Dedifferentiated amniotic fluid mesenchymal stem cell (primary cell): ENCODE measurements at regions not wholly inside any gene's neighbourhood (a gene's known extent, or its start where the extent isn't known, plus 50 kb on each side); places are given as distances from the start of the nearest gene placed in this dataset.

ENCODE experiments used
- DNase-seq: peaks from one replicate; pipeline ENCODE4 v3.0.0-alpha.2; 2016; ENCODE audit errors: extremely low spot score

GRCh38 chr13:104006625-104007075 is 940.4 kb upstream of the SLC10A2 start:
- DNase-seq: no peak

GRCh38 chr13:104004572-104004971 is 938.4 kb upstream of the SLC10A2 start:
- no peak for DNase-seq

DNA sequence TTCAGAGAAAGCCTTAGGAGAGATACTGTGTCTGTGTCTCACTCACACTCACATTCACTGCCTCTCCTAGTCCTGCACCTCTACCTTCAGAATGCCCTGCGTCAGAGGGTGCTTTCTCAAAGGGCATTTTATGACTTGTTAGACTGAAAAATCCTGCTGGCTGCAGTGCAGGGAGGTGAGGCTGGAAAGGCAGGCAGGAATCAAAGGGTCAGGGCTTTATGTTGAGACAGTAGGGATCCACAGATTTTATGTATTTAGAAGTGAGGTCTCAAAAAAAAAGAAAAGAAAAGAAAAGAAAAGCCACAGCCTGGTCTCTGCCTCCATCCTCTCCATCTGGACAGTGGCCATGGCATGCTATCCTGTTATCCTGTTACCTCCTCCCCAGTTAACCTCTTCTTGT is 936.0 kb upstream of the SLC10A2 start:
- no peak for DNase-seq

DNA sequence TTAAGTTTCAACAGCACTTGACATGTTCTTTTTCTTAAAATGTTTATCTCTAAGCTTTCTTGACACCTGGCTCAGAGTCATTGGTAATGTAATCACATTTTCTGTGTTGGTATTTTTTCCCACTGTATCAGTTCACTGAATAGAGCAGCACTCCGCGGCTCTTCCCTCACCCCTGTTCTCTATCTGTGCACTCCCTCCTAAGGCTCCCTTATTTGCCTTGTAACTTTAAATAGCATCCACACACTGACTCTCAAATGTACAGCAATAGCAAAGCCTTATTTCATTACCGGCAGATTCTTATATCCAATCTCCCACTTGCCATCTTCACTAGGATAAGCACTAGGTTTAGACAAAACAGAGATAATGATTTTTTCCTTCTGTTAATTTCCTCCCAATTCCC is 935.5 kb upstream of the SLC10A2 start:
- no peak for DNase-seq

DNA sequence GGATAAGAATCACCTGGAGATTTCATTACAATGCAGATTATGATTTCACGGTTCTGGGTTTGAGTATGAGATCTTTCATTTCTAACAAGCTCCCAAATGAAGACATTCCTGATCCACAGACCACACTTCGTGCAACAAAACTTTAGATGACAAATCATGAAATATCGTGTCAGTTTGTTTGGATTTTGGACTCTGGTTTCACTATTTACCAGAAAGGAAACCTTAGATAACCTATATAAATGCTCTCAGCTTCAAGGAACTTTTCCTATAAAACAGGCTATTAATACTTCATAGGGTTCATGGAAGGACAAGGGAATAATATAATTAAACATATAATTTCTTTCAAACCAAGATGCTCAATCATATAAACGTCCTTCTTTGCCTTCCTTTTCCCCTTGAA is 930.5 kb upstream of the SLC10A2 start:
- no peak for DNase-seq

- no peak for DNase-seq
Measured at GRCh38 chr13:103983948-103984347, 917.7 kb upstream of the SLC10A2 start.

GRCh38 chr13:103976371-103976770 is 910.2 kb upstream of the SLC10A2 start:
- DNase-seq: no peak

- DNase-seq: no peak
Measured at GRCh38 chr13:103973740-103974139, 907.5 kb upstream of the SLC10A2 start.

DNA sequence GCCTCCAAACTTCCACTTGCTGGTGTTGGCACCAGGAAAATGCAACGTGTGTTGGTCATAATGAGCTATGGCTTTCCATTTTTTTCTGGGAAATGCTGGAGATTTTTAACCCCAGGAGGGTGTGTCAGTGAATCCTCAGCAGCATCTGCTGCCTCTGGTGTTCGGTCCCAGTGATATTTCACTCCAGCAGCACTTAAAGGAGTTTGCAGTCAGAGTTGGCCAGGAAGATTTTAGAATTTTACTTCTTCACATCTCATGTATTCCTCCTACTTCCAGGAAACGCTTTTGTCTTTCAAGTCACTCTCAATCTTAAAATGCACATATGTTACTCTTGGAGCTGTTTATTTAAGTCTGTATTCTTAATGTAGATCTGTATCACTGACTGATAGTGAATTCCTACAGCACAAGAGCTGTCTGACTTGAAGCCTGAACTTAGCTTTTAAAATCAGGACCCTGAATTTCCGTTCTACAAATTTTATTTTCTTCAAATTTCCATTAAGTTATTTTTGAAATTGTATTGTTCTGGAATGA is 903.4 kb upstream of the SLC10A2 start:
- DNase-seq: no peak

- no peak for DNase-seq
Measured at GRCh38 chr13:103965506-103966243, 899.5 kb upstream of the SLC10A2 start.

DNA sequence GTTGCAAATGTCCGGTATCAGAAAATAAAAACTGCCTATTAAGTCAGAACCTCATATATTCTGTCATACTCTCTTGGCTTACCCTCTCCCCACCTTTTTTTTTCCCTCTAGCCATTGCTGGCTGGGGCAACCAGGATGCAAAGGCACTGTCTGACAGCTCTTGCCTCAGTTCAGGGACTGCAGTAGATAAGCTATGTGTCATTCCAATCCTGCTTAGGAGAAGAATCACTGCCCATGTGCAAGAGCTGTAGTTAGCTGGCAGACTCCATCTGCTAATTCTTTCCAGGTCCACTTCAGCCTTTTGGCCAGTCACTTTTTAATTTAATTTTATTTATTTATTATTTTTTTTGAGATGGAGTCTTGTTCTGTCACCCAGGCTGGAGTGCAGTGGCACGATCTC is 895.6 kb upstream of the SLC10A2 start:
- DNase-seq: no peak

GRCh38 chr13:103961129-103961528 is 894.9 kb upstream of the SLC10A2 start:
- no peak for DNase-seq

DNA sequence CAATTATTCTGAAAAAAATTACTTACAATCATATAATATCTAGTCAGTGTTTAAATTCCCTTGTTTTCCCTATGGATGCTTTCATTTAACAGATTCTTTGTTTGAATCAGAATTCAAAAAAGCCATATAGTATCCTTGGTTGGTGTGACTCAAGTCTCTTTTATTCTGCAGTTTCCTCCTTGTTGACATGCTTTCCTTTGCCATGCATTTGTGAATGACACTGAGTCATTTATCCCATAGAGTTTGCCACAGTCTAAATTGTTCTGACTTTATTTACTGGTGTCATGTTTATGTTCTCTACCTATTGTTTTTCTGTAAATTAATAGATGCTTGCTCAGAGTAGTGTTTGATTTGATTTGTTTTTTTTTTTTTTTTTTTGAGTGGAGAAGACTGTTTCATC is 893.8 kb upstream of the SLC10A2 start:
- DNase-seq: no peak

GRCh38 chr13:103958691-103959090 is 892.5 kb upstream of the SLC10A2 start:
- DNase-seq: no peak

- DNase-seq: no peak
Measured at GRCh38 chr13:103957939-103958338, 891.7 kb upstream of the SLC10A2 start.

DNA sequence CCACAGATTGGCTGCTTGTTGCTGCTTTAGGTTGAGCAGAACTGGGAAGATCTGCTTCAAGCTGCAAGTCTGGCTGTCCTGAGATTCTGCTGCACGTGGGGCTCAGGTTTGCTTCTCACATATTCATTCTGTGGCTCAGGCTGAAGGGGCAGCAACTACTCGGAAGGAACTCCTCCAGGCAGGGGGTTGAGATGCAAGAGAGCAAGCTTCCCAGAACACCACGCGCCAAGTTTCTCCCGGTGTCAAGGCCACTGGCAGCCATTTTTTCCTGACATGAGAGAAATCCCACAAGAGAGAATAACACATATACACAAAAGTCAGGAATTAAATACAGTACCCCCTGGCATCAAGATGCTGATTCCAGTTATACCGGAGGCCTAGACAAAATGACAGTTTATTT is 887.6 kb upstream of the SLC10A2 start:
- DNase-seq: no peak

DNA sequence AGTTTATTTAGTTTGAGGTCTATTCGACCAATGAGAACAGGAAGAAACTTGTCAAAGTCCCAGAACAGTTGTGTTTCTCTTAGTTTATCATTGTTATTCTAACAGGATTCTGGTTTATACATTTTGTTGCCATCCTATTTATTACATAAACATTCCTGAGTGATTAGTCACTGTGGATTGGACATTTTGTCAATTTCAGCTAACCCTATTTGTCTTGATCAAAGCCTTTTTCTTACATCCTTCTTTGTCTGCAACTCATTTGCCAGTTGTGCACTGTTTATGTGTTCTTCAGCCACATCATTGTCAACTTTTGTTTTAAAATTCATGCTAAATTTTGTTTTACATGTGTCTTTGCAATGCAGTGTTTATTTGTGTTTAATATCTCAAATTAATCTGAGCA is 886.0 kb upstream of the SLC10A2 start:
- no peak for DNase-seq

DNA sequence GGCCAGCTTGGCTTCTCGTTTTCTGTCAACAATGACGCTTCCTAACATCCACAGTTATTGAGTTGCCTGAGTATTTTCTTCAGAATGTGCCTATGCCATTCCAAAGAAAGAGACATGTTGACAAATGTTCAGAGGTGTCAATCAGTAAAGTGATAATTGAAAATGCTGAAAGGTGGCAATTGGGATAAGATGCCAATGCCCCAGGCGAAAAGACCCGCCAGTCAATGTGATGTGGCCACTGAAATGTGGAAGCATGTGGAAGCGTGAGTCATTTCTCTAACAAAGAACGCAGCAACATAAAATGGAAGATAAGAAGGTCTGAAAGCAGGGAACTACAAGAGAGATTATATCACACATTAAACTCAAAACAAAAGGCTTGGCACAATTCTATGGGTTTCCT is 882.2 kb upstream of the SLC10A2 start:
- no peak for DNase-seq

- no peak for DNase-seq
Measured at GRCh38 chr13:103945836-103946235, 879.6 kb upstream of the SLC10A2 start.

DNA sequence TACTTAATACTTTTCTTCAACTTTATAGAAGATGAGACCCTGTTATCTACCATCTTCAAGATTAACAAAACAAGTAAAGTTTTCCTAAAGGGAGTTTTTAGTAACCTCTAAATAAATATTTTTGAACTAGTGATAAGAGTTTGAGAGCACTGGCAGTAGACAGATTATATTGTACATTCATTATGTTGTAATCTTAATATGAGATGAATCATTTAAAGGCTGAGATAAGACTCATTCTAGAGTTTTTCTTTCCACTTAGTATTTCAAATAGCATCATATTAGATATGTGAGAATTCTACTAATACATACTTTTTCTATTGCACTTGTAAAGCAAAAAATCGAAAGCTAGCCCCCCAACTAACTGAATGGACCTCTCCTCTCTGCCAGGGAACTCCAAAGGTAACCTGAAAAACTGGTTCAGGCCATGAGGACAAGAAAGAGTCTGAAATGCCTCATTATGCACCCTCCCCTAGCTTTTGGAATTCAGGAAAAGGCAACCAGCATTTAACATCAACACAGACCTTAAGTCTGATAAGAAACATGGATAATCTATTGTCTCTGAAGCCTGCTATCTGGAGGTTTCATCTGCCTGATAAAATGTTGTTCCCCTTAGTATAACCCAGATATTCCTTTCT is 875.4 kb upstream of the SLC10A2 start:
- DNase-seq: no peak

DNA sequence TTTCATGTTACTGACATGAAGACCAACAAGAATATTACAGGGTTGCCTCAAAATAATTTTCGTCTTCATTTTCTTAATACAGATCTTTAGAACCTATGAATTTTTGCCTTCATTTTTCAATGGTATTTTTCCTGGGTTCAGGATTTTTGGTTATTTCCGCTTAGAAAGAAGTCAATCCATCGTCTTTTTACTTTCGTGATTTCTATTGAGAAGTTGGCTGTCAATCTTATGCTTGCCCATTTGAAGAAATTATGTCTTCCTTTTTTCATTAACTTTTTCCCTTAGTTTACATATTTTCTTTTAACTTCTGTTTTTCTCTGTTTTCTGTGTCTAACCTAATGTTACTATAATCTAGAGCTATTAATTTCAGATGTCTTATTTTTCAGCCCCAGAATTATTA is 868.9 kb upstream of the SLC10A2 start:
- DNase-seq: no peak

GRCh38 chr13:103931885-103932284 is 865.7 kb upstream of the SLC10A2 start:
- DNase-seq: no peak

GRCh38 chr13:103931331-103931845 is 865.2 kb upstream of the SLC10A2 start:
- no peak for DNase-seq
